ENCODE measurements at regions not wholly inside any gene's neighbourhood (a gene's known extent, or its start where the extent isn't known, plus 50 kb on each side); places are given as distances from the start of the nearest gene placed in this dataset.

- TF ChIP-seq CTCF (IDR thresholded peaks at IDR 0.05) (no peak), POLR2A (IDR thresholded peaks at IDR 0.05) (no peak)
These were observed 118.2 kb upstream of the SLC5A12 start for GRCh38 chr11:26839911-26840698.

Measured in Peyer's patch (tissue), 4 donors.